Fibroblast of peridontal ligament (primary cell): ENCODE measurements at regions not wholly inside any gene's neighbourhood (a gene's known extent, or its start where the extent isn't known, plus 50 kb on each side); places are given as distances from the start of the nearest gene placed in this dataset.
"Not testable (repeated sequence)": the region's sequence is repeated elsewhere in the genome, so short reads cannot be mapped to it uniquely, and the experiment has no call there.

Experiments
- DNase-seq: peaks from one replicate; pipeline ENCODE4 v3.0.0-alpha.2; 2010; ENCODE audit errors: extremely low read depth

- DNase-seq, result no peak
Observed at GRCh38 chr4:115234405-115235093, 121.1 kb upstream of the NDST4 start.

DNA sequence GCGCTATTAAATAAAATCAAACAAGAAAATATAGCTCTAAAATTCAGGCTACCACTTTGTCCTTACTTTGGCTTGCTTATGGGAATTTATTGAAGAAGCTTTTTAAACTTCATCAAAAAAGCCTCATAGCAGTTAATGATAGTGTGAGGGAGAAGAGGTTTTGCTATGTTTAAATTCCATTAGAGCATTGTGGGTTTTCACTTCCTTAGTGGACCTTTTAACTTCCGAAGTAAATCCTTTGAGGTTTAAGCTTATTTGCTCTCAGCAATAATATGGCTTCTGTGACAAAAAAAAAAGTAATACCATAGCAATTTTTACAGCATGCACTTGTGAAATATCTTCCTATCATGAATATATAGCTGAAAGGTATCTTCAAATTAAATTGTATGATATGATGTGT lies 120.2 kb upstream of the NDST4 start:
- no peak for DNase-seq

DNA sequence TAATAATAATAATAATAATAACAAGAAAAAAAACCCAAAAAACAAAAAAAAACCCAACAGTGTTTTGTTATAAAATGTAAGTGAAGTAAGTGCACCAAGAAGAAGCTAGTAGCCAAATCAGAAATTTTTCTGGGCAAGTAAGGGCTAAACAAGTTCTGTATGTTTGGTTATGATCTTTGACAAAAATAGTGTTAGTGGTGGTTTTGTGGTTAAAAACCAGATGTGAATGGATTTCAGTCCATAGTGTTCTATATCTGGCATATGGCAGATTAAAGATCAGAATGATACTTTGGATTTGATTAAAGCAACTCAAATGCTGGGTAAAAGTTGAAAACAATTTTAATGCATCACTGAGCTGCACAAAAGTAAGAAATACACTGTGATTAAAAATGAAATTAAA lies 116.5 kb upstream of the NDST4 start:
- no peak for DNase-seq

- DNase-seq, result no peak
Observed at GRCh38 chr4:115228851-115229250, 115.4 kb upstream of the NDST4 start.

DNA sequence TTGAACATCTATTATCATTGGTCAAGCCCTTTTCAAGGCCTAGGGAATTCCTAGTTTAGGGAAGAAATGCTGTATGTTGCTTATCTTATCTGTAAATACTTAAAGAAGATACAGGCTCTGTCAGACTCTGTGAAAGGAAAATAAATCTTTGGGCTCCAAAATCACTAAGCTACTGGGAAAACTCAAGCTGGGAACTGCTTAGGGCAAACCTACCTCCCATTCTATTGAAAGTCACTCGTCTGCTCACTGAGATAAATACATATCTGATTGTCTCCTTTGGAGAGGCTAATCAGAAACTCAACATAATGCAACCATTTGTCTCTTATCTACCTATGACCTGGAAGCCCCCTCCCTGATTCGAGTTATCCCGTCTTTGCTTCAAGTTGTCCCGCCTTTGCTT lies 108.6 kb upstream of the NDST4 start:
- no peak for DNase-seq

DNA sequence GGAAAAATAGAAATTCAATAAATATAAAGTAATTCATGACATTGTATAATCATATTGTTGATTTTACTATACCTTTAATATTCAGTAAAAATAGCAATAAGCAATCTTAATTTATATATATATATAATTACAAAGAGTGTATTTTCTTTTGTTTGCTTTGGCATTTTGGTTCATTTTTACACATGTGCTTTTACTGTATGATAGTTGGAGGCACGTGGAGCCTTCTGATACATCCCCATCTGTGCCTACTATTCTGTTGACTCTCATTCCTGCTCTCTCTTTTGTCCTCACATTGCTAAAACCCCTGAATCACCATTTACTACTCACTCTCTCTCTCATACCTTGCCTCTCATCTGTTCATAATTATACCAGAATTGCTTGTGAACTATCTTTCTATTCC lies 106.4 kb upstream of the NDST4 start:
- DNase-seq, result no peak

GRCh38 chr4:115219315-115219860 lies 106.0 kb upstream of the NDST4 start:
- DNase-seq, result no peak

GRCh38 chr4:115215935-115216334 lies 102.5 kb upstream of the NDST4 start:
- DNase-seq, result no peak

DNA sequence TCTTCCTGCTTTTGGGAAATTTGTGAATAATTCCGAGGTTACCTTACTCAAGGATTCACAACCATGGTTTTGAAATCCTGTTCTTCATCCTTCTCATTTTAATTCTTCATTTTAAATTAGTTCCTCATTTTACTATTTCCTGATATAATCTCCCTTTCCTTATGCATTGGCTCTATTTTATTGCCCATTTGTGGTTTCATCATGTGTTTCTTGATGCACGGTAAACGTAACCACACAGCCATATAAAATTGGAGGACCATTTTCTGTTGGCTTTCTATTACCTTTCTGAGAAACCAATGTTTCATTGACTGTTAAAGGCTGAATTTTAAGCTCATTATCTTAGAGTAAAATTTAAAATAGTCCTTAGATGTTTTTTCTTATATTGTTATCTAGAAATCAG lies 100.3 kb upstream of the NDST4 start:
- DNase-seq, result no peak

DNA sequence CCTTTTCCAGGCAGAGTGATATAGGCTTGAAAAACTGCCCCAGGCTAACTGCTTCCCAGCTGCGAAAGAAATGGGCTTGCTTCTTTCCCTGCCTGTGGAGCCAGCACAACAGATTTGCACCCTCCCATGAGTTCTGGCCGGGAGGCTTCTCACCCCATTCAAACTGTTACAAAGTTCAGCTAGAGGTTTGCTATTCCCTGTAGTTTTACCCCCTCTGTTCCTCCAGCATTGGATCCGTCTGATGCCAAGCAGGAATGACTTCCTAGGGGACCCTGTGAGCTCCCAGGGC lies 87.6 kb upstream of the NDST4 start:
- no peak for DNase-seq

DNA sequence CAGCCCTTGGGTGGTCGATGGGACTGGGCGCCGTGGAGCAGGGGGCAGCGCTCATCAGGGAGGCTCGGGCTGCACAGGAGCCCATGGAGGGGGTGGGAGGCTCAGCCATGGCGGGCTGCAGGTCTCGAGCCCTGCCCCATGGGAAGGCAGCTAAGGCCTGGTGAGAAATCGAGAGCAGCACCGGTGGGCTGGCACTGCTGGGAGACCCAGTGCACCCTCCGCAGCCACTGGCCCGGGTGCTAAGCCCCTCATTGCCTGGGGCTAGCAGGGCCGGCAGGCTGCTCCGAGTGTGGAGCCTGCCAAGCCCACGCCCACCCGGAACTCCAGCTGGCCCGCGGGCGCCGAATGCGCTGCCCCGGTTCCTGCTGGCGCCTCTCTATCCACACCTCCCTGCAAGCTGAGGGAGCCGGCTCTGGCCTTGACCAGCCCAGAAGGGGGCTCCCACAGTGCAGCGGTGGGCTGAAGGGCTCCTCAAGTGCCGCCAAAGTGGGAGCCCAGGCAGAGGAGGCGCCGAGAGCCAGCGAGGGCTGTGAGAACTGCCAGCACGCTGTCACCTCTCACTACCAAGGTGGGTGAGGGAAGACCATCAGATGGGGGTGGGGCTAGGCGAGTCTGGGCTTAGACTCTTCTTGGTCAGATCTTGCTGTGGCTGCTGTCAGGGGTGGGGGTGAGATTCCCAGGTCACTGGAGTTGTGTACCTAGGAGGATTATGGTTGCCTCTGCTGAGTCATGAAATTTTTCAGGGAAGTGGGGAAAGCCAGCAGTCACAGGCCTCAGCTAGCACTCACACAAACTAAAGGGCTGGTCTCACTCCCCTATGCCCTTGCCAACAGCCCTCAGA lies 87.0 kb upstream of the NDST4 start:
- not testable (repeated sequence) for DNase-seq

GRCh38 chr4:115194612-115195011 lies 81.2 kb upstream of the NDST4 start:
- not testable (repeated sequence) for DNase-seq

DNA sequence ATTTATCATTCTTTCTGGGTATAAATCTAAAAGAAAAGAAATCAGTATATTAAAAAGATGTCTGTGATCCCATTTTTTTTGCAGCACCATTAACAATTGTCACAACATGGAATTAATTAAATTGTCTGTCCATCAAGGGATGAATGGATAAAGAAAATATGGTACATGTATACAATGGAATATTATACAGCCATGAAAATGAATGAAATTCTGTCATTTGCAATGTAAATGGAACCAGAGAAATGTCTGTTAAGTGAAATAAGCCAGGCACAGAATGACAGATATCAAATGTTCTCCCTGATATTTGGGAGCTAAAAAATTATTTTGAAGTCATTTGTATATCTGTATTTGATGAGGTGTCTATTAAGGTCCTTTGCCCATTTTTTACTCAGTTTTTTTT lies 77.1 kb upstream of the NDST4 start:
- no peak for DNase-seq

GRCh38 chr4:115187136-115187535 lies 73.7 kb upstream of the NDST4 start:
- DNase-seq, result no peak

GRCh38 chr4:115179438-115180062 lies 66.1 kb upstream of the NDST4 start:
- not testable (repeated sequence) for DNase-seq

DNA sequence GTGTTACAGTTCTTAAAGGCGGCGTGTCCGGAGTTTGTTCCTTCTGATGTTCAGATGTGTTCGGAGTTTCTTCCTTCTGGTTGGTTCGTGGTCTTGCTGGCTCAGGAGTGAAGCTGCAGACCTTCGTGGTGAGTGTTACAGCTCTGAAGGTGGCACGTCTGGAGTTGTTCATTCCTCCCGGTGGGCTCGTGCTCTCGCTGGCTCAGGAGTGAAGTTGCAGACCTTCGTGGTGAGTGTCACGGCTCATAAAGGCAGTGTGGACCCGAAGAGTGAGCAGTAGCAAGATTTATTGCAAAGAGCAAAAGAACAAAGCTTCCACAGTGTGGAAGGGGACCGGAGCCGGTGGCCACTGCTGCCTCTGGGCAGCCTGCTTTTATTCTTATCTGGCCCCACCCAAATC lies 65.3 kb upstream of the NDST4 start:
- not testable (repeated sequence) for DNase-seq

- no peak for DNase-seq
Observed at GRCh38 chr4:115171220-115171619, 57.8 kb upstream of the NDST4 start.

- DNase-seq, result no peak
Observed at GRCh38 chr4:115165503-115165902, 52.1 kb upstream of the NDST4 start.
